ENCODE measurements at regions not wholly inside any gene's neighbourhood (a gene's known extent, or its start where the extent isn't known, plus 50 kb on each side); places are given as distances from the start of the nearest gene placed in this dataset.

DNA sequence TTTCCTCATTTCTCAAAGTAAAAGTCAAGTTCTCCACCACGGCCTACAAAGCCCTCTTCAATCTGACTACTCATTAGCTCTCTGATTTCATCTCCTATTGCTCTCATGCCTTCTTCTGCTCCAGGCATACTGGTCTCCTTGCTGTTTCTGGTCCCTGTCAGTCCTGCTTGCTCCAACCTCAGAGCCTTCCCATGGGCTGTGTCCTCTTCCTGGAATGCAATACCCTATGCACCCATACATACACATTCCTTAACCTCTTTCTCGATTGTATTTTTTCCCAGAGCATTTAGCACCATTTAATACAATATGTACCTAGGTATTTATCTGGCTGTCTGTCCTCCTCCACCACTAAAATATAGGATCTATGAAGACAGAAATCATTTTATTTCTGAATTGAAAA lies 385.2 kb downstream of the GASK1B start:
- H3K4me1 ChIP-seq (ENCODE audit: insufficient read depth): peaks cover 15% of the 10 kb centered on the region
- no peak overlapping the region for H2AFZ ChIP-seq
- Mint-ChIP-seq H3K27me3 (ENCODE audit: insufficient read depth, low read depth, poor library complexity) (no peaks in the 10 kb centered on the region), H3K4me1 (peaks cover 12% of the 10 kb centered on the region; the same call in 2 of the 3 replicates), H3K36me3 (ENCODE audit: low read depth) (no peaks in the 10 kb centered on the region), H3K27ac (no peak overlapping the region), H3K9me3 (no peaks in the 10 kb centered on the region), H3K4me3 (no peak overlapping the region)
- H3F3A ChIP-seq (replicated peaks; ENCODE audit: low read depth): no peaks in the 10 kb centered on the region
- no peaks in the 10 kb centered on the region for H3K27me3 ChIP-seq (ENCODE audit: insufficient read depth)
- peaks cover 7% of the 10 kb centered on the region; the same call in 1 of the 2 replicates for H3K9me2 ChIP-seq (ENCODE audit: insufficient read depth)
- no peak overlapping the region for H3K4me3 ChIP-seq
- TF ChIP-seq, protein P1, sequence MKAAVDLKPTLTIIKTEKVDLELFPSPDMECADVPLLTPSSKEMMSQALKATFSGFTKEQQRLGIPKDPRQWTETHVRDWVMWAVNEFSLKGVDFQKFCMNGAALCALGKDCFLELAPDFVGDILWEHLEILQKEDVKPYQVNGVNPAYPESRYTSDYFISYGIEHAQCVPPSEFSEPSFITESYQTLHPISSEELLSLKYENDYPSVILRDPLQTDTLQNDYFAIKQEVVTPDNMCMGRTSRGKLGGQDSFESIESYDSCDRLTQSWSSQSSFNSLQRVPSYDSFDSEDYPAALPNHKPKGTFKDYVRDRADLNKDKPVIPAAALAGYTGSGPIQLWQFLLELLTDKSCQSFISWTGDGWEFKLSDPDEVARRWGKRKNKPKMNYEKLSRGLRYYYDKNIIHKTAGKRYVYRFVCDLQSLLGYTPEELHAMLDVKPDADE (IDR thresholded peaks at IDR 0.05): no peak
- TF ChIP-seq EZH2phosphoT487 (IDR thresholded peaks at IDR 0.05; ENCODE audit: unreplicated experiment) (no peak), STAT1 (IDR thresholded peaks at IDR 0.05; ENCODE audit: unreplicated experiment) (no peak), CREB1 (CRISPR knock-in tag; IDR thresholded peaks at IDR 0.05; ENCODE audit: low read depth) (no peak), JUNB (IDR thresholded peaks at IDR 0.05; ENCODE audit: unreplicated experiment) (no peak), EZH2 (IDR thresholded peaks at IDR 0.05; ENCODE audit: low read depth, unreplicated experiment) (no peak), NANOG (IDR thresholded peaks at IDR 0.05; ENCODE audit: borderline replicate concordance) (no peak), ZNF114 (CRISPR knock-in tag; IDR thresholded peaks at IDR 0.05) (no peak)
- TF ChIP-seq, protein P2, sequence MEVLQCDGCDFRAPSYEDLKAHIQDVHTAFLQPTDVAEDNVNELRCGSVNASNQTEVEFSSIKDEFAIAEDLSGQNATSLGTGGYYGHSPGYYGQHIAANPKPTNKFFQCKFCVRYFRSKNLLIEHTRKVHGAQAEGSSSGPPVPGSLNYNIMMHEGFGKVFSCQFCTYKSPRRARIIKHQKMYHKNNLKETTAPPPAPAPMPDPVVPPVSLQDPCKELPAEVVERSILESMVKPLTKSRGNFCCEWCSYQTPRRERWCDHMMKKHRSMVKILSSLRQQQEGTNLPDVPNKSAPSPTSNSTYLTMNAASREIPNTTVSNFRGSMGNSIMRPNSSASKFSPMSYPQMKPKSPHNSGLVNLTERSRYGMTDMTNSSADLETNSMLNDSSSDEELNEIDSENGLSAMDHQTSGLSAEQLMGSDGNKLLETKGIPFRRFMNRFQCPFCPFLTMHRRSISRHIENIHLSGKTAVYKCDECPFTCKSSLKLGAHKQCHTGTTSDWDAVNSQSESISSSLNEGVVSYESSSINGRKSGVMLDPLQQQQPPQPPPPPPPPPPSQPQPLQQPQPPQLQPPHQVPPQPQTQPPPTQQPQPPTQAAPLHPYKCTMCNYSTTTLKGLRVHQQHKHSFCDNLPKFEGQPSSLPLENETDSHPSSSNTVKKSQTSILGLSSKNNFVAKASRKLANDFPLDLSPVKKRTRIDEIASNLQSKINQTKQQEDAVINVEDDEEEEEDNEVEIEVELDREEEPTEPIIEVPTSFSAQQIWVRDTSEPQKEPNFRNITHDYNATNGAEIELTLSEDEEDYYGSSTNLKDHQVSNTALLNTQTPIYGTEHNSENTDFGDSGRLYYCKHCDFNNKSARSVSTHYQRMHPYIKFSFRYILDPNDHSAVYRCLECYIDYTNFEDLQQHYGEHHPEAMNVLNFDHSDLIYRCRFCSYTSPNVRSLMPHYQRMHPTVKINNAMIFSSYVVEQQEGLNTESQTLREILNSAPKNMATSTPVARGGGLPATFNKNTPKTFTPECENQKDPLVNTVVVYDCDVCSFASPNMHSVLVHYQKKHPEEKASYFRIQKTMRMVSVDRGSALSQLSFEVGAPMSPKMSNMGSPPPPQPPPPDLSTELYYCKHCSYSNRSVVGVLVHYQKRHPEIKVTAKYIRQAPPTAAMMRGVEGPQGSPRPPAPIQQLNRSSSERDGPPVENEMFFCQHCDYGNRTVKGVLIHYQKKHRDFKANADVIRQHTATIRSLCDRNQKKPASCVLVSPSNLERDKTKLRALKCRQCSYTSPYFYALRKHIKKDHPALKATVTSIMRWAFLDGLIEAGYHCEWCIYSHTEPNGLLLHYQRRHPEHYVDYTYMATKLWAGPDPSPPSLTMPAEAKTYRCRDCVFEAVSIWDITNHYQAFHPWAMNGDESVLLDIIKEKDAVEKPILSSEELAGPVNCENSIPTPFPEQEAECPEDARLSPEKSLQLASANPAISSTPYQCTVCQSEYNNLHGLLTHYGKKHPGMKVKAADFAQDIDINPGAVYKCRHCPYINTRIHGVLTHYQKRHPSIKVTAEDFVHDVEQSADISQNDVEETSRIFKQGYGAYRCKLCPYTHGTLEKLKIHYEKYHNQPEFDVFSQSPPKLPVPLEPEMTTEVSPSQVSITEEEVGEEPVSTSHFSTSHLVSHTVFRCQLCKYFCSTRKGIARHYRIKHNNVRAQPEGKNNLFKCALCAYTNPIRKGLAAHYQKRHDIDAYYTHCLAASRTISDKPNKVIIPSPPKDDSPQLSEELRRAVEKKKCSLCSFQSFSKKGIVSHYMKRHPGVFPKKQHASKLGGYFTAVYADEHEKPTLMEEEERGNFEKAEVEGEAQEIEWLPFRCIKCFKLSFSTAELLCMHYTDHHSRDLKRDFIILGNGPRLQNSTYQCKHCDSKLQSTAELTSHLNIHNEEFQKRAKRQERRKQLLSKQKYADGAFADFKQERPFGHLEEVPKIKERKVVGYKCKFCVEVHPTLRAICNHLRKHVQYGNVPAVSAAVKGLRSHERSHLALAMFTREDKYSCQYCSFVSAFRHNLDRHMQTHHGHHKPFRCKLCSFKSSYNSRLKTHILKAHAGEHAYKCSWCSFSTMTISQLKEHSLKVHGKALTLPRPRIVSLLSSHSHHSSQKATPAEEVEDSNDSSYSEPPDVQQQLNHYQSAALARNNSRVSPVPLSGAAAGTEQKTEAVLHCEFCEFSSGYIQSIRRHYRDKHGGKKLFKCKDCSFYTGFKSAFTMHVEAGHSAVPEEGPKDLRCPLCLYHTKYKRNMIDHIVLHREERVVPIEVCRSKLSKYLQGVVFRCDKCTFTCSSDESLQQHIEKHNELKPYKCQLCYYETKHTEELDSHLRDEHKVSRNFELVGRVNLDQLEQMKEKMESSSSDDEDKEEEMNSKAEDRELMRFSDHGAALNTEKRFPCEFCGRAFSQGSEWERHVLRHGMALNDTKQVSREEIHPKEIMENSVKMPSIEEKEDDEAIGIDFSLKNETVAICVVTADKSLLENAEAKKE (CRISPR knock-in tag; IDR thresholded peaks at IDR 0.05): no peak
- TF ChIP-seq, protein P3, sequence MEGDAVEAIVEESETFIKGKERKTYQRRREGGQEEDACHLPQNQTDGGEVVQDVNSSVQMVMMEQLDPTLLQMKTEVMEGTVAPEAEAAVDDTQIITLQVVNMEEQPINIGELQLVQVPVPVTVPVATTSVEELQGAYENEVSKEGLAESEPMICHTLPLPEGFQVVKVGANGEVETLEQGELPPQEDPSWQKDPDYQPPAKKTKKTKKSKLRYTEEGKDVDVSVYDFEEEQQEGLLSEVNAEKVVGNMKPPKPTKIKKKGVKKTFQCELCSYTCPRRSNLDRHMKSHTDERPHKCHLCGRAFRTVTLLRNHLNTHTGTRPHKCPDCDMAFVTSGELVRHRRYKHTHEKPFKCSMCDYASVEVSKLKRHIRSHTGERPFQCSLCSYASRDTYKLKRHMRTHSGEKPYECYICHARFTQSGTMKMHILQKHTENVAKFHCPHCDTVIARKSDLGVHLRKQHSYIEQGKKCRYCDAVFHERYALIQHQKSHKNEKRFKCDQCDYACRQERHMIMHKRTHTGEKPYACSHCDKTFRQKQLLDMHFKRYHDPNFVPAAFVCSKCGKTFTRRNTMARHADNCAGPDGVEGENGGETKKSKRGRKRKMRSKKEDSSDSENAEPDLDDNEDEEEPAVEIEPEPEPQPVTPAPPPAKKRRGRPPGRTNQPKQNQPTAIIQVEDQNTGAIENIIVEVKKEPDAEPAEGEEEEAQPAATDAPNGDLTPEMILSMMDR (conservative IDR thresholded peaks at IDR 0.05; ENCODE audit: low read depth in 2 of 2): no peak
- TF ChIP-seq, protein P4, sequence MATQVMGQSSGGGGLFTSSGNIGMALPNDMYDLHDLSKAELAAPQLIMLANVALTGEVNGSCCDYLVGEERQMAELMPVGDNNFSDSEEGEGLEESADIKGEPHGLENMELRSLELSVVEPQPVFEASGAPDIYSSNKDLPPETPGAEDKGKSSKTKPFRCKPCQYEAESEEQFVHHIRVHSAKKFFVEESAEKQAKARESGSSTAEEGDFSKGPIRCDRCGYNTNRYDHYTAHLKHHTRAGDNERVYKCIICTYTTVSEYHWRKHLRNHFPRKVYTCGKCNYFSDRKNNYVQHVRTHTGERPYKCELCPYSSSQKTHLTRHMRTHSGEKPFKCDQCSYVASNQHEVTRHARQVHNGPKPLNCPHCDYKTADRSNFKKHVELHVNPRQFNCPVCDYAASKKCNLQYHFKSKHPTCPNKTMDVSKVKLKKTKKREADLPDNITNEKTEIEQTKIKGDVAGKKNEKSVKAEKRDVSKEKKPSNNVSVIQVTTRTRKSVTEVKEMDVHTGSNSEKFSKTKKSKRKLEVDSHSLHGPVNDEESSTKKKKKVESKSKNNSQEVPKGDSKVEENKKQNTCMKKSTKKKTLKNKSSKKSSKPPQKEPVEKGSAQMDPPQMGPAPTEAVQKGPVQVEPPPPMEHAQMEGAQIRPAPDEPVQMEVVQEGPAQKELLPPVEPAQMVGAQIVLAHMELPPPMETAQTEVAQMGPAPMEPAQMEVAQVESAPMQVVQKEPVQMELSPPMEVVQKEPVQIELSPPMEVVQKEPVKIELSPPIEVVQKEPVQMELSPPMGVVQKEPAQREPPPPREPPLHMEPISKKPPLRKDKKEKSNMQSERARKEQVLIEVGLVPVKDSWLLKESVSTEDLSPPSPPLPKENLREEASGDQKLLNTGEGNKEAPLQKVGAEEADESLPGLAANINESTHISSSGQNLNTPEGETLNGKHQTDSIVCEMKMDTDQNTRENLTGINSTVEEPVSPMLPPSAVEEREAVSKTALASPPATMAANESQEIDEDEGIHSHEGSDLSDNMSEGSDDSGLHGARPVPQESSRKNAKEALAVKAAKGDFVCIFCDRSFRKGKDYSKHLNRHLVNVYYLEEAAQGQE (IDR thresholded peaks at IDR 0.05; ENCODE audit: unreplicated experiment): no peak
- ATAC-seq (no peak), DNase-seq (ENCODE audit: low spot score) (no peak)
- no peaks in the 10 kb centered on the region for H3K36me3 ChIP-seq (ENCODE audit: insufficient read depth)
- no peaks in the 10 kb centered on the region for H4K20me1 ChIP-seq (replicated peaks; ENCODE audit: insufficient read depth)
- H3K4me2 ChIP-seq: no peak overlapping the region
- H3K27ac ChIP-seq (ENCODE audit: low read depth): no peak overlapping the region
- no peaks in the 10 kb centered on the region for H3K79me2 ChIP-seq (replicated peaks; ENCODE audit: insufficient read depth)
